ENCODE measurements at regions not wholly inside any gene's neighbourhood (a gene's known extent, or its start where the extent isn't known, plus 50 kb on each side); places are given as distances from the start of the nearest gene placed in this dataset.
A peak's percentile ranks its signal among the peaks of the same experiment; 100 is the strongest.
"Not testable (repeated sequence)": the region's sequence is repeated elsewhere in the genome, so short reads cannot be mapped to it uniquely, and the experiment has no call there.

DNA sequence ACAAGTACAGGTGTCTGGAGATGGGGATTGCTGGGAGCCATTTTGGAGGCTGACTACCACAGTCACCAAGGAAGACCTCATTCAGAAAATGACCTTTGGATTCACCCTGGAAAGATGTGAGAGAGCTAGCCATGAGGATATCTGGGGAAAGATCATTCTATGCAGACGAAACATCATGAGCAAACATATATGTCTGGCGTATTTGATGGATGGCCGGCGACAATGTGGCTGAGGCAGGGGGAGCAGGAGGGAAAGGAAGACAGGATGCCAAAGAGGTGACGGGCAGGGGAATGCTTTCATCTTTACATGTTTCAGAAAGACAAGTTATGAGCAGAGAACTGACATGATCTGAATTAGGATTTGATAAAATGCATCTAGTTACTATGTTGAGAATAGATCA is 61.5 kb upstream of the SOX13 start:
- H3K4me2 ChIP-seq: no peak overlapping the region
- H3K36me3 Mint-ChIP-seq: no peaks in the 10 kb centered on the region
- H4K20me1 ChIP-seq (ENCODE audit: low read depth): no peaks in the 10 kb centered on the region
- H3K27ac Mint-ChIP-seq: no peak overlapping the region
- TF ChIP-seq, protein P1, sequence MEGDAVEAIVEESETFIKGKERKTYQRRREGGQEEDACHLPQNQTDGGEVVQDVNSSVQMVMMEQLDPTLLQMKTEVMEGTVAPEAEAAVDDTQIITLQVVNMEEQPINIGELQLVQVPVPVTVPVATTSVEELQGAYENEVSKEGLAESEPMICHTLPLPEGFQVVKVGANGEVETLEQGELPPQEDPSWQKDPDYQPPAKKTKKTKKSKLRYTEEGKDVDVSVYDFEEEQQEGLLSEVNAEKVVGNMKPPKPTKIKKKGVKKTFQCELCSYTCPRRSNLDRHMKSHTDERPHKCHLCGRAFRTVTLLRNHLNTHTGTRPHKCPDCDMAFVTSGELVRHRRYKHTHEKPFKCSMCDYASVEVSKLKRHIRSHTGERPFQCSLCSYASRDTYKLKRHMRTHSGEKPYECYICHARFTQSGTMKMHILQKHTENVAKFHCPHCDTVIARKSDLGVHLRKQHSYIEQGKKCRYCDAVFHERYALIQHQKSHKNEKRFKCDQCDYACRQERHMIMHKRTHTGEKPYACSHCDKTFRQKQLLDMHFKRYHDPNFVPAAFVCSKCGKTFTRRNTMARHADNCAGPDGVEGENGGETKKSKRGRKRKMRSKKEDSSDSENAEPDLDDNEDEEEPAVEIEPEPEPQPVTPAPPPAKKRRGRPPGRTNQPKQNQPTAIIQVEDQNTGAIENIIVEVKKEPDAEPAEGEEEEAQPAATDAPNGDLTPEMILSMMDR (IDR thresholded peaks at IDR 0.05): no peak
- TF ChIP-seq EZH2phosphoT487 (IDR thresholded peaks at IDR 0.05) (no peak), EZH2 (IDR thresholded peaks at IDR 0.05) (no peak)
- no peaks in the 10 kb centered on the region for H3K36me3 ChIP-seq
- H3K27ac ChIP-seq: no peak overlapping the region
- no peak overlapping the region for H2AFZ ChIP-seq (replicated peaks)
- no peaks in the 10 kb centered on the region for H3K9me3 ChIP-seq (ENCODE audit: low read depth)
- no peak for DNase-seq (ENCODE audit: low spot score)
- no peak overlapping the region for H3K4me3 Mint-ChIP-seq
- H3K4me1 Mint-ChIP-seq: peaks cover 4% of the 10 kb centered on the region
- H3K27me3 Mint-ChIP-seq (ENCODE audit: insufficient read depth, low read depth): no peaks in the 10 kb centered on the region
- H3K4me3 ChIP-seq: no peak overlapping the region
- no peak overlapping the region for H3K9ac ChIP-seq
- H3K27me3 ChIP-seq: no peaks in the 10 kb centered on the region
- no peaks in the 10 kb centered on the region for H3K79me2 ChIP-seq (ENCODE audit: low read depth)
- no peaks in the 10 kb centered on the region for H3K9me3 Mint-ChIP-seq
- H3K4me1 ChIP-seq: peaks cover 9% of the 10 kb centered on the region
- H3F3A ChIP-seq (ENCODE audit: low read depth): peaks cover 27% of the 10 kb centered on the region

DNA sequence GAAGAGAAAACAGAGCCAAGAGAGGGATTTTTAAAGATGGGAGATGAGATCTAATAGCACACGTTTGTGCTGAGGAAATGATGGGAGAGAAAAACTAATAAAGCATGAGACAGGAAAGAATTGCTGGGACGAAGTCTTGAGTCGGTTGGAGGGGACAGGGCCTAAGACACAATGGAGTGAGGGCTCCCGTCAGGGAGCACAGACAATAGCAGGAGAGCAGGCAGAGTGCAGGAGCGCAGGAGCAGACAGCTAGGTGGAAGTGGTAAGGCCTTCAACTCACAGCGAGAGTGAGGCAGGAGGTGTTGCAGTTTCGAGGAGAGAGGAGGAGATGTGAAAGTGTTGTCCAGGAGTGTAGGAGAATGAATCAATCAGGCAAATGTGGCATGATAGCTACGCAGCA is 59.9 kb upstream of the SOX13 start:
- Histone ChIP-seq H3K4me1 (peaks cover 26% of the 10 kb centered on the region), H3K4me2 (peak overlapping the region; percentile 5), H3K9me3 (ENCODE audit: low read depth) (no peaks in the 10 kb centered on the region), H3K27ac (no peak overlapping the region), H3K27me3 (no peaks in the 10 kb centered on the region), H3K79me2 (ENCODE audit: low read depth) (no peaks in the 10 kb centered on the region), H4K20me1 (ENCODE audit: low read depth) (no peaks in the 10 kb centered on the region), H3K4me3 (no peak overlapping the region), H3K9ac (no peak overlapping the region), H3K36me3 (no peaks in the 10 kb centered on the region), H3F3A (ENCODE audit: low read depth) (peaks cover 43% of the 10 kb centered on the region), H2AFZ (replicated peaks) (peak overlapping the region; percentile 83)
- Mint-ChIP-seq H3K4me3 (no peak overlapping the region), H3K27ac (no peak overlapping the region), H3K27me3 (ENCODE audit: insufficient read depth, low read depth) (no peaks in the 10 kb centered on the region), H3K36me3 (no peaks in the 10 kb centered on the region), H3K9me3 (no peaks in the 10 kb centered on the region), H3K4me1 (peaks cover 18% of the 10 kb centered on the region)
- DNase-seq (ENCODE audit: low spot score): peak; percentile 45
- TF ChIP-seq EZH2 (IDR thresholded peaks at IDR 0.05) (no peak), EZH2phosphoT487 (IDR thresholded peaks at IDR 0.05) (no peak)
- TF ChIP-seq, protein P1 (IDR thresholded peaks at IDR 0.05): no peak

DNA sequence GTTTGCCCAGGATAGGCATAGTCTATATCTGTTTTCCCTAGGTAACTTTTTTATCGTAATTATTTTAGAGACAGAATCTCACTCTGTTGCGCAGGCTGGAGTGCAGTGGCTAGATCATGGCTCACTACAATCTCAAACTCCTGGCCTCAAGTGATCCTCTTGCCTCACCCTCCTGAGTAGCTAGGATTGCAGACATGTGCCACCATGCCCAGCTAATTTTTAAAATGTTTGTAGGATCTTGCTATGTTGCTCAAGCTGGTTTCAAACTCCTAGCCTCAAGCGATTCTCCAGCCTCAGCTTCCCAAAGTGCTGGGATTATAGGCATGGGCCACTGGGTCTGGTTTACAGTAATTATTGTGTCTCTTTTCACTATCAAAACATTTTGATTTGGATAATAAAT is 58.6 kb upstream of the SOX13 start:
- H3K4me2 ChIP-seq: no peak overlapping the region
- H3K27ac Mint-ChIP-seq: no peak overlapping the region
- H3K36me3 Mint-ChIP-seq: no peaks in the 10 kb centered on the region
- H3K27me3 Mint-ChIP-seq (ENCODE audit: insufficient read depth, low read depth): no peaks in the 10 kb centered on the region
- H4K20me1 ChIP-seq (ENCODE audit: low read depth): no peaks in the 10 kb centered on the region
- peaks cover 48% of the 10 kb centered on the region for H3F3A ChIP-seq (ENCODE audit: low read depth)
- H3K4me1 ChIP-seq: peaks cover 35% of the 10 kb centered on the region
- peaks cover 2% of the 10 kb centered on the region for H3K9me3 Mint-ChIP-seq
- no peaks in the 10 kb centered on the region for H3K36me3 ChIP-seq
- no peaks in the 10 kb centered on the region for H3K27me3 ChIP-seq
- DNase-seq (ENCODE audit: low spot score): no peak
- H3K27ac ChIP-seq: no peak overlapping the region
- no peaks in the 10 kb centered on the region for H3K9me3 ChIP-seq (ENCODE audit: low read depth)
- no peak overlapping the region for H3K4me3 Mint-ChIP-seq
- no peak overlapping the region for H3K4me3 ChIP-seq
- no peak overlapping the region for H2AFZ ChIP-seq (replicated peaks)
- H3K9ac ChIP-seq: no peak overlapping the region
- TF ChIP-seq, protein P1 (IDR thresholded peaks at IDR 0.05): no peak
- TF ChIP-seq EZH2phosphoT487 (IDR thresholded peaks at IDR 0.05) (no peak), EZH2 (IDR thresholded peaks at IDR 0.05) (no peak)
- peaks cover 23% of the 10 kb centered on the region for H3K4me1 Mint-ChIP-seq
- H3K79me2 ChIP-seq (ENCODE audit: low read depth): no peaks in the 10 kb centered on the region

DNA sequence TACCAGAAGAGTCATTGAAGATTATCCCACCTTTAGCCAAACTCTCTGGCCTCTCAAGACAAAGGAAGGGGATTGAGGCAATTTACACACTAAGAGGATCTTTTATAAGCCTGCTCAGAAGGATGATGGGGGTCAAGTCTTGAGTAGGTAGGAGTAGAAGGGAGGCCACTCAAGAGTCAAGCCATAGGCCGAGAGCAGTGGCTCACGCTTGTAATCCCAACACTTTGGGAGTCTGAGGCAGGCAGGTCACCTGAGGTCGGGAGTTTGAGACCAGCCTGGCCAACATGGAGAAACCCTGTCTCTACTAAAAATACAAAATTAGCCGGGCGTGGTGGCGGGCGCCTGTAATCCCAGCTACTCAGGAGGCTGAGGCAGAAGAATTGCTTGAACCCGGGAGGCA is 58.0 kb upstream of the SOX13 start:
- H3K4me3 ChIP-seq; H3K36me3 Mint-ChIP-seq; H3K36me3 ChIP-seq; H3K27ac Mint-ChIP-seq; H3K9me3 ChIP-seq (ENCODE audit: low read depth); H2AFZ ChIP-seq (replicated peaks); H3K4me3 Mint-ChIP-seq; DNase-seq (ENCODE audit: low spot score); H3K79me2 ChIP-seq (ENCODE audit: low read depth); H4K20me1 ChIP-seq (ENCODE audit: low read depth); H3K27me3 ChIP-seq; H3K9me3 Mint-ChIP-seq; H3K27ac ChIP-seq; H3K27me3 Mint-ChIP-seq (ENCODE audit: insufficient read depth, low read depth); H3K9ac ChIP-seq; H3K4me2 ChIP-seq: not testable (repeated sequence)
- H3F3A ChIP-seq (ENCODE audit: low read depth): peaks cover 48% of the 10 kb centered on the region
- peaks cover 23% of the 10 kb centered on the region for H3K4me1 Mint-ChIP-seq
- H3K4me1 ChIP-seq: peaks cover 35% of the 10 kb centered on the region
